Endothelial cell of umbilical vein (primary cell): ENCODE measurements at regions not wholly inside any gene's neighbourhood (a gene's known extent, or its start where the extent isn't known, plus 50 kb on each side); places are given as distances from the start of the nearest gene placed in this dataset.

ENCODE experiments used
- BruUV-seq: library from RNA; stranded (reverse); fragments of 400-500 nt; replicated peaks from 2 replicates; lab custom pipeline; 2021; lab: Mats Ljungman, UMichigan
- CTCF ChIA-PET: fragments of 300-600, 350-600 bp; sonication (Branson Sonifier 250); formaldehyde crosslinking; loops from one replicate; lab custom pipeline; 2021; ENCODE audit warnings: antibody characterized with exemption, inconsistent platforms; lab: Charles Lee
- POLR2A ChIA-PET: fragments of 300-600, 350-600 bp; sonication (Branson Sonifier 250); formaldehyde crosslinking; loops from one replicate; lab custom pipeline; 2021; ENCODE audit warnings: antibody characterized with exemption, inconsistent platforms; lab: Charles Lee
- DNase-seq: peaks from one replicate; pipeline ENCODE4 v3.0.0-alpha.2; 2011; ENCODE audit warnings: low read depth, low spot score
- FAIRE-seq: peaks from 2 replicates; lab custom pipeline; 2011; peaks lifted over from hg19 to GRCh38; lab: Jason Lieb, UNC
- H2AFZ ChIP-seq: 2 replicates; pipeline ENCODE4 v1.6.0; 2012; ENCODE audit warnings: low read depth, low read length, control low read depth, inconsistent platforms
- H3K27ac ChIP-seq: 2 replicates; pipeline ENCODE4 v1.5.1; 2011; ENCODE audit warnings: low read depth, mild to moderate bottlenecking, control low read depth, low read length, moderate library complexity; ENCODE audit not compliant: insufficient read depth
- H3K27me3 ChIP-seq, 2 experiments: 2 replicates each; pipeline versions ENCODE4 v1.6.0 to v1.6.1; 2011; ENCODE audit warnings: low read length in 2 of 2, mixed read lengths in 1 of 2; ENCODE audit not compliant: control insufficient read depth in 2 of 2, insufficient read depth in 2 of 2
- H3K36me3 ChIP-seq, 2 experiments: 2 replicates in 1 of 2; 3 replicates in 1 of 2; pipeline ENCODE4 v1.5.1; 2011; ENCODE audit warnings: low read length in 2 of 2, mild to moderate bottlenecking in 1 of 2, moderate library complexity in 1 of 2; ENCODE audit not compliant: control insufficient read depth in 2 of 2, insufficient read depth in 2 of 2; ENCODE audit errors: extremely low read depth in 1 of 2
- H3K4me1 ChIP-seq: 3 replicates; pipeline ENCODE4 v1.5.1; 2011; ENCODE audit warnings: mild to moderate bottlenecking, low read length; ENCODE audit not compliant: control insufficient read depth, insufficient read depth; ENCODE audit errors: extremely low read depth
- H3K4me2 ChIP-seq: 2 replicates; pipeline ENCODE4 v1.6.1; 2011; ENCODE audit warnings: low read length, control low read depth, mixed read lengths; ENCODE audit not compliant: insufficient read depth
- H3K4me3 ChIP-seq, 3 experiments: fragments of 200-600 bp in 1 of 3; sonication (generic), shearing (Covaris generic) in 1 of 3; replicated peaks in 1 of 3; 2 replicates each; pipeline ENCODE4 v1.5.1; 2011 to 2016; ENCODE audit warnings: control low read depth in 3 of 3, low read length in 3 of 3, mild to moderate bottlenecking in 2 of 3, inconsistent platforms in 1 of 3, low read depth in 1 of 3, moderate library complexity in 1 of 3; ENCODE audit not compliant: insufficient read depth in 1 of 3
- H3K79me2 ChIP-seq: 2 replicates; pipeline ENCODE4 v1.6.0; 2012; ENCODE audit warnings: low read length, inconsistent platforms; ENCODE audit not compliant: control insufficient read depth, insufficient read depth
- H3K9ac ChIP-seq: replicated peaks from 2 replicates; pipeline ENCODE3; 2011; ENCODE audit warnings: low read length, control low read depth; ENCODE audit not compliant: insufficient read depth; ENCODE audit errors: extremely low read depth
- H3K9me1 ChIP-seq: replicated peaks from 3 replicates; pipeline ENCODE4 v1.6.0; 2011; ENCODE audit warnings: mild to moderate bottlenecking, low read length; ENCODE audit not compliant: control insufficient read depth, insufficient read depth; ENCODE audit errors: extremely low read depth
- H3K9me3 ChIP-seq: replicated peaks from 2 replicates; pipeline ENCODE4 v1.5.1; 2012; ENCODE audit warnings: low read length, inconsistent platforms; ENCODE audit not compliant: control insufficient read depth, insufficient read depth
- H4K20me1 ChIP-seq: replicated peaks from 2 replicates; pipeline ENCODE3; 2011; ENCODE audit warnings: mild to moderate bottlenecking, low read length; ENCODE audit not compliant: control insufficient read depth, insufficient read depth; ENCODE audit errors: extremely low read depth
- CTCF ChIP-seq, 2 donors: IDR thresholded peaks; 1 replicate in 1 of 2; 2 replicates in 1 of 2; pipeline ENCODE4 v1.5.1; 2011; ENCODE audit warnings: low read length in 2 of 2, mild to moderate bottlenecking in 2 of 2, moderate library complexity in 2 of 2, control low read depth in 1 of 2, inconsistent platforms in 1 of 2, low read depth in 1 of 2; ENCODE audit not compliant: insufficient read depth in 1 of 2; ENCODE audit errors: extremely low read depth in 1 of 2
- EZH2 ChIP-seq: IDR thresholded peaks from 2 replicates; pipeline ENCODE4 v1.6.1; 2012; ENCODE audit warnings: borderline replicate concordance, low read depth, mild to moderate bottlenecking, moderate library complexity, low read length, inconsistent platforms; ENCODE audit not compliant: severe bottlenecking
- FOS ChIP-seq: IDR thresholded peaks from 2 replicates; pipeline ENCODE4 v1.6.1; 2011; ENCODE audit warnings: mild to moderate bottlenecking, low read length, moderate library complexity, borderline replicate concordance; ENCODE audit not compliant: insufficient read depth
- GATA2 ChIP-seq: IDR thresholded peaks from 2 replicates; pipeline ENCODE4 v1.7.0; 2011; ENCODE audit warnings: low read depth, mild to moderate bottlenecking, moderate library complexity, mixed read lengths, low read length; ENCODE audit not compliant: insufficient read length, insufficient read depth
- JUN ChIP-seq: IDR thresholded peaks from 2 replicates; pipeline ENCODE4 v1.6.1; 2011; ENCODE audit warnings: borderline replicate concordance, low read depth; ENCODE audit not compliant: insufficient read length, insufficient read depth
- MAX ChIP-seq: IDR thresholded peaks from 2 replicates; pipeline ENCODE4 v1.6.1; 2011; ENCODE audit not compliant: insufficient read depth, insufficient read length
- MYC ChIP-seq: IDR thresholded peaks from one replicate; pipeline ENCODE4 v1.6.1; 2011; ENCODE audit warnings: mild to moderate bottlenecking, low read depth, low read length
- POLR2A ChIP-seq: IDR thresholded peaks from 2 replicates; pipeline ENCODE4 v1.6.1; 2012; ENCODE audit warnings: low read depth, mild to moderate bottlenecking, control low read depth, low read length
- POLR2AphosphoS5 ChIP-seq: IDR thresholded peaks from 2 replicates; pipeline ENCODE4 v1.6.1; 2012; ENCODE audit warnings: low read depth, mild to moderate bottlenecking, control low read depth, low read length, moderate library complexity; ENCODE audit not compliant: insufficient read depth
- dilution Hi-C: fragments of 300-500 bp; cut with MboI; formaldehyde crosslinking; loops from one replicate; pipeline ENCODE4 v1.15.0; 2019; ENCODE audit warnings: low sequenced_read_pairs; ENCODE audit not compliant: extremely low pct_ligation_motif_present
- intact Hi-C: fragments of 100-400 bp; cut with micrococcal nuclease; formaldehyde crosslinking; loops from one replicate; pipeline ENCODE4 v1.10.0; 2022

- POLR2A ChIA-PET: no interaction called here
- FAIRE-seq: no peak
These were observed 785.6 kb downstream of the TBC1D22A start for GRCh38 chr22:47547881-47548650.

More at GRCh38 chr22:47547881-47548650, 785.6 kb downstream of the TBC1D22A start:
- no peak overlapping the region for H3K4me3 ChIP-seq
- no peak overlapping the region for H3K4me2 ChIP-seq
- intact Hi-C loops: no loop called here
- H3K27ac ChIP-seq: no peak overlapping the region
- BruUV-seq: no TSS peak
- H3K9me3 ChIP-seq: peaks cover 11% of the 10 kb centered on the region
- dilution Hi-C loops: no loop called here
- H3K9me1 ChIP-seq: no peaks in the 10 kb centered on the region
- no peaks in the 10 kb centered on the region for H4K20me1 ChIP-seq
- no peaks in the 10 kb centered on the region for H3K36me3 ChIP-seq
- no peaks in the 10 kb centered on the region for H3K27me3 ChIP-seq
- H3K79me2 ChIP-seq: no peaks in the 10 kb centered on the region
- CTCF ChIA-PET: no interaction called here
- no peak overlapping the region for H2AFZ ChIP-seq
- H3K4me1 ChIP-seq: no peaks in the 10 kb centered on the region
- no peak for DNase-seq
- TF ChIP-seq CTCF (IDR thresholded peaks at IDR 0.05; ENCODE audit: extremely low read depth in 1 of 2, insufficient read depth in 1 of 2, low read depth in 1 of 2, low read length in 2 of 2) (no peak), GATA2 (no peak), POLR2AphosphoS5 (no peak), POLR2A (no peak), MAX (no peak), EZH2 (no peak), FOS (no peak), JUN (no peak), MYC (no peak)
- H3K9ac ChIP-seq: no peak overlapping the region
